Stimulated activated naive CD8-positive, alpha-beta T cell treated with anti-CD3 and anti-CD28 coated beads, Interleukin-15, amount 100 ng/mL, for 72 hours (primary cell): ENCODE measurements at regions not wholly inside any gene's neighbourhood (a gene's known extent, or its start where the extent isn't known, plus 50 kb on each side); places are given as distances from the start of the nearest gene placed in this dataset.
"Not testable (repeated sequence)": the region's sequence is repeated elsewhere in the genome, so short reads cannot be mapped to it uniquely, and the experiment has no call there.

Experiments
- ATAC-seq: fragments of 150-1000 bp; cut with Tn5 transposase; 2 replicates; pipeline ENCODE4 v1.10.0; 2021; ENCODE audit warnings: mild to moderate bottlenecking, moderate library complexity
- DNase-seq, 2 donors: peaks; one replicate each; pipeline ENCODE4 v3.0.0; 2021 to 2022
- H3K27ac Mint-ChIP-seq, 2 donors: one replicate each; pipeline ENCODE4 v1.8.0; 2022; ENCODE audit warnings: mild to moderate bottlenecking in 2 of 2, mixed read lengths in 2 of 2, moderate library complexity in 2 of 2
- H3K27me3 Mint-ChIP-seq: one replicate; pipeline ENCODE4 v1.8.0; 2022; ENCODE audit warnings: mixed read lengths
- H3K4me1 Mint-ChIP-seq: one replicate; pipeline ENCODE4 v1.8.0; 2022; ENCODE audit warnings: mild to moderate bottlenecking, mixed read lengths
- H3K4me3 Mint-ChIP-seq, 2 donors: one replicate each; pipeline ENCODE4 v1.8.0; 2022; ENCODE audit warnings: mild to moderate bottlenecking in 2 of 2, mixed read lengths in 2 of 2, moderate library complexity in 1 of 2
- H3K9me3 Mint-ChIP-seq, 2 donors: one replicate each; pipeline ENCODE4 v1.8.0; 2022; ENCODE audit warnings: mixed read lengths in 2 of 2

DNA sequence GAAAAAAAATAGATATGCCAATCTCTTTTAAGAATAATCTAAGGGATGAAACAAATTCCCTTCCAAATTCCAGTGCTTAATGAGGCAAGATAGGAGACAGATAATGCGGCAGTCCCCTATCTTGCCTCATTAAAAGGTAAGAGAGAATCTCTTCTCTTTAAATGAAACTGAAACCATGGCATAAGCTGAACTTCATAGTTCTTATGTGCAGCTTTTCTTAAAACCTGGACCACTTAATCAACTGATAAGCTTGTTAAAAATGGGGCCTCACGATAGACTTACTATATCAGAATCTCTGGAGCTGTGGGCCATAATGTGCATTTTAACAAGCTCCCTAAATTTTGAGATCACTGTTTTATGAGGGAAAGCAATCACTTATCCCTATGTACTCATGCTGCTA, 79.2 kb downstream of the NIBAN1 start:
- DNase-seq (no peak), ATAC-seq (no peak)
- Mint-ChIP-seq H3K4me1 (peaks cover 28% of the 10 kb centered on the region), H3K27ac (no peak overlapping the region), H3K4me3 (no peak overlapping the region), H3K9me3 (peaks cover 0 to 6% of the 10 kb centered on the region in 2 donors), H3K27me3 (peaks cover 9% of the 10 kb centered on the region)

DNA sequence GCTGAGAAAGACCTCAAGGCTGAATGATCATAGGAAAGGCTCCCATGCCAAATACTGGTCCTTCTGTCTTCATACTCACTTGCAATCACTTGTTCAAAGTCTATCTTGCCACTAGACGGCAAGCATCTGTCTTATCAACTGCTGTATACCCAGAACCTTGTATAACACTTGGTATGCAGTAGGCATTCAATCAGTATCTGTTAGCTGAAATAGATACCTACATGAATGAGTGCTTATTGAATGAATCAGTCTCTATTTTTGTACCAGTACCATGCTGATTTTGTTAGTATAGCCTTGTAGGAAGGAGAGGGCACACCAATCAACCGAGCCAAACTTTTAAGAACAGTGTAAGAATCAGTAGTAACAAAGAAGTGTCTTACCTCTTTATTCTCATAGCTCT, 80.6 kb downstream of the NIBAN1 start:
- peaks cover 9% of the 10 kb centered on the region for H3K27me3 Mint-ChIP-seq
- H3K4me3 Mint-ChIP-seq: no peak overlapping the region
- ATAC-seq (no peak), DNase-seq (no peak)
- H3K9me3 Mint-ChIP-seq: peaks cover 0 to 6% of the 10 kb centered on the region in 2 donors
- peaks cover 35% of the 10 kb centered on the region for H3K4me1 Mint-ChIP-seq
- H3K27ac Mint-ChIP-seq: peak overlapping the region in 1 of 2 donors; percentile 38

DNA sequence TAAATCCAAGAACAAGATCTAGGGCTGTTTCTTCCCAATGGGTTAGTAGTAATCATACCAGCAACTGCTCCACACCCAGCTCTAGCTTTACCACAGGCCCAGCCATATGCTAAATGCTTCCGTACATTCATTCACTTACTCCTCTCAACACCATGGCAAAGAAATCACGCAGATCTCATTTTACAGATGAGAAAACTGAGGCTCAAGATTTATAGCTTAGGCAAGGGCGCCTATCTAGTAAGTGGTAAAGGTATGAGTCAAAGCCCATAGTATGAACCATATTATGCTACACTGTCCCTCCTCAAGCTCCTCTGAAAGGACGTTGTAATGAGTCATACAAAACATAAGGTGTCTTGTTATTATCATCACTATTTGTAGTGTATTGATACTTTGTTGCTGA, 82.2 kb downstream of the NIBAN1 start:
- H3K27ac Mint-ChIP-seq: peak overlapping the region in 1 of 2 donors; percentile 79
- peak overlapping the region in 1 of 2 donors; percentile 44 for H3K4me3 Mint-ChIP-seq
- ATAC-seq (peak; percentile 84), DNase-seq (peak in 1 of 2 donors; percentile 24)
- H3K27me3 Mint-ChIP-seq: peaks cover 16% of the 10 kb centered on the region
- peaks cover 35% of the 10 kb centered on the region for H3K4me1 Mint-ChIP-seq
- no peaks in the 10 kb centered on the region for H3K9me3 Mint-ChIP-seq

DNA sequence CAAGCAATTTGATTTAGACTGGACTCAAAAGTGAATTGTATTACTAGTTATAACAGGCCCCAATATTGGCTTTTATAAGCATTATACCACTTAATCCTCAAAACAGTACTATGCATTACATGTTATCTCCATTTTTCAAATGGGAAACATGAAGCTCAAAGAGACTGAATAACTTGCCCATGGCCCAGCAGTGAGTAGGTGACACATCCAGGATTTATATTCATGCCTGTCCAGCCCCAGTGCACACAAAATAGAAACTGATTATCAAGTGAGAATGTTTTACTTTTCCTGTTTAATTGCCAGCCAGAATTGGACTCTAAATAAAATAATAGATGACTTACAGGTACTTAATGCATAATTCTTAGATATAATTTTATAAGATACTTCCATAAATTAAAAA, 82.9 kb downstream of the NIBAN1 start:
- DNase-seq: no peak
- H3K4me3 Mint-ChIP-seq: peak overlapping the region in 1 of 2 donors; percentile 68
- peaks cover 11% of the 10 kb centered on the region for H3K27me3 Mint-ChIP-seq
- no peaks in the 10 kb centered on the region for H3K9me3 Mint-ChIP-seq
- ATAC-seq: no peak
- H3K27ac Mint-ChIP-seq: peak overlapping the region in 1 of 2 donors; percentile 100
- peaks cover 35% of the 10 kb centered on the region for H3K4me1 Mint-ChIP-seq

DNA sequence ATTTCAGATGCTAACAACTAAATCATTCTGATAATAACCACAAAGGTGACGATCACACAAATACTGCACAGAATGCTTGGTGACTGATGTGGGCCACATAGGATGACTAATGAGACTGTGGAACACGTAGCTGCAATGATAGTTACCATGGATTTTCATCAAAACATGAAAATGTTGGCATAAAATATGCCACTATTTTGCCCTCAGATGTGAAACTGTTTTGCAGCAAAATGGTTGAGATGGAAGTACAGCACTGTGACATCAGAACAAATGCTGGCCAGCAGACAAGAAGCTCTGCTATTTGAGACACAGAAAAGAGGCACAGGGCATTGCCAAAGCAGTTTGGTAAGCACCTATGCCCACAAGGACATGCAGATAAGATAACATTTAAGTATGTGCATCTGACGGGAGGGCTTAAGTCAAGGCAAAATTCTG, 83.8 kb downstream of the NIBAN1 start:
- DNase-seq (peak; percentile 44 to 72), ATAC-seq (peak; percentile 93)
- no peaks in the 10 kb centered on the region for H3K9me3 Mint-ChIP-seq
- H3K4me1 Mint-ChIP-seq: peaks cover 34% of the 10 kb centered on the region
- peaks cover 19% of the 10 kb centered on the region for H3K27me3 Mint-ChIP-seq
- peak overlapping the region; percentile 92 to 100 for H3K27ac Mint-ChIP-seq
- H3K4me3 Mint-ChIP-seq: peak overlapping the region; percentile 50 to 68

DNA sequence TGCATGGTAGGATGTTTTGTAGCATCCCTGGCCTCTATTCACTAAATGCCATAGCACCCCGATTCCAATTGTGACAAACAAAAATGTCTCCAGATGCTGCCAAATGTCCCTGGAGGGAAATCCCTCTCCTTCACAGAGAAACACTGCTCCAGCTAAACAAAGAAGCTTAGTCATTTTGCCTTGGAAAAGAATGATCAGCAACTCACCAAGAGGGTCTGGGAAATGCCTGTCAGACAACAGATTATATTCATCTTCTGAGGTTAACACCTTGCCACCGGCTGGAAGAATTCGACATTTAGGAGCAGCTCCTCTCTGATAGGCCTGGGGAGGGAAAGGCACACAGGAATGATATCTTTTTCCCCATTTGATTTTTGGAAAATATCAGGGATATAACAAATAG, 84.4 kb downstream of the NIBAN1 start:
- Mint-ChIP-seq H3K9me3 (no peaks in the 10 kb centered on the region), H3K27me3 (peaks cover 24% of the 10 kb centered on the region), H3K4me3 (peak overlapping the region in 1 of 2 donors; percentile 49), H3K27ac (no peak overlapping the region), H3K4me1 (peaks cover 36% of the 10 kb centered on the region)
- DNase-seq (no peak), ATAC-seq (no peak)

DNA sequence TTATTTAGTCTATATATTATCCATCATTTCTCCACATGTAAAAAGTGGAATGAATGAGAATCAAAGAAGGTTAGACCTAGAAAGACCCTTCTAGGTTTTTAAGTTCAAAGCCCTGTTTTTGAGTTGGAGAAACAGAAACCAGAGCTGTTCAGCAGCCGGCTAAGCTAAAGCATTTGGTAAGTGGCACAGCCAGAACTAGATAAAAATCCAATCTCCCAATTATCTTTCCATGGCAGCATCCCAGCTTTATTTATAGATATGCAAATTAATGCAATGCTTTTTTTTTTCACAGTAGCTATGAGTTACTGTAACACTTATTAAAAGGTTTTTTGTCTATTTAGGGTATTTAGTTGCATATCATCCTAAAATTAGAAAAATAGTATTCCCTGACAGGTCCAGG, 85.1 kb downstream of the NIBAN1 start:
- H3K27ac Mint-ChIP-seq: no peak overlapping the region
- H3K9me3 Mint-ChIP-seq: no peaks in the 10 kb centered on the region
- peaks cover 36% of the 10 kb centered on the region for H3K4me1 Mint-ChIP-seq
- no peak overlapping the region for H3K4me3 Mint-ChIP-seq
- ATAC-seq (no peak), DNase-seq (no peak)
- peaks cover 24% of the 10 kb centered on the region for H3K27me3 Mint-ChIP-seq

DNA sequence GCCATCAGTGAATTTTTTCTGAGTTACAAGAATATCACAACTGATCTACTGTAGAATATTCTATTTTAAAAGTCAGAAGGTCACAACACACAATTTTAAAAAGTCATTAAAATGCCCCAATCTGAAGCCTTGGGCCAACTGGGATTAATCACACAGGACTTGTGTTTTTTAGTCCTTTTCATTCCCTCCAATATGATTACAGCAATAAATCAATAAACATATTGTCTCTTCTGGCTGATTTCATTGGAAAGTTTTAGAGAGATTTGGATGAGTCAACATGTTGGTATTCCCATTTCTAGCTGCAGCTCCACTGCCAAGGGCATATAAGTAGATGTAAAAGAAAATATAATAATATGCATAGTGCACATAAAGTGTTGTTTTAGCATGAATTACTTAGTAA, 85.8 kb downstream of the NIBAN1 start:
- DNase-seq (no peak), ATAC-seq (no peak)
- Mint-ChIP-seq H3K27ac (no peak overlapping the region), H3K4me1 (peaks cover 41% of the 10 kb centered on the region), H3K9me3 (no peaks in the 10 kb centered on the region), H3K4me3 (no peak overlapping the region), H3K27me3 (peaks cover 24% of the 10 kb centered on the region)

DNA sequence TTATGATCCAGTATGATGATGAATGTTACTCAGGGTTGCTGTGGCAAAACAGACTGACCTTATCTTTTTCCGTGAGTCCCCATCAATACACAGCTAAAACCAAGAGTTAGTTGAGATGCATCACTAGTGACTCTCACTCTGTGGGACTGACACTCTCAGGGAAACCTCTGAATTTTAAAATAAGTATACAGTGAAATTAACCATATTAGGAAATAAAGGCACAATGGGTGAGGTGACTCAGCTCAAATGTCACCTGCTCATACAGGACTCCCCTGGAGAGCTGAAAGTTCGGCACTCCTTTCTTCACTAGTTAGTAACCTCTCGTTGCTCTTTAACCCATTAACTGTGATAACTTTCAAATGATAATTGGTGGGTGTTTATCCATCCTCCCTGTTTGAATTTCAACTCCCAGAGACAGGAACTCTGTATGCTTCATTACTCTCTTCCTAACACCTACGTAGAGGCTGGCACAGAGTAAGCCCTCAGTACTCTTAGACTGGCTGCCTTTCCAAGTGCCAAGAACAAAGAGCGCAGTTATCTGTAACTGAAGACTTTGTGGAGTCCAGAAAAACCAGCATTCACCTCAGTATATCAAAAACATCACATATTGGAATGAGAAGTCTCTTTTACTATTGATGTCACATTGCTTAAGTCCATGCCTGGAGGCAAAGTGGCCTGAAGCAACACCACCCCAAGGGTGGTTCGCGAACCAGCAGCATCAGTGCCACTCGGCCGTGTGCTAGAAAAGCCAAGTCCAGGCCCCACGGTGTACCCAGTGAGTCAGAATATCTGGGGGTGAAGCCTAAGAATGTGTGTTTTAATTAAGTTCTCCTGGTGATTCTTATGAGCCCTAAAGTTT, 91.1 kb downstream of the NIBAN1 start:
- Mint-ChIP-seq H3K27me3 (peaks cover 32% of the 10 kb centered on the region), H3K27ac (peak overlapping the region in 1 of 2 donors; percentile 96), H3K9me3 (peaks cover 0 to 8% of the 10 kb centered on the region in 2 donors), H3K4me1 (peaks cover 34% of the 10 kb centered on the region), H3K4me3 (peak overlapping the region; percentile 21 to 41)
- peak in 1 of 2 donors; percentile 24 for DNase-seq
- peak; percentile 76 for ATAC-seq

DNA sequence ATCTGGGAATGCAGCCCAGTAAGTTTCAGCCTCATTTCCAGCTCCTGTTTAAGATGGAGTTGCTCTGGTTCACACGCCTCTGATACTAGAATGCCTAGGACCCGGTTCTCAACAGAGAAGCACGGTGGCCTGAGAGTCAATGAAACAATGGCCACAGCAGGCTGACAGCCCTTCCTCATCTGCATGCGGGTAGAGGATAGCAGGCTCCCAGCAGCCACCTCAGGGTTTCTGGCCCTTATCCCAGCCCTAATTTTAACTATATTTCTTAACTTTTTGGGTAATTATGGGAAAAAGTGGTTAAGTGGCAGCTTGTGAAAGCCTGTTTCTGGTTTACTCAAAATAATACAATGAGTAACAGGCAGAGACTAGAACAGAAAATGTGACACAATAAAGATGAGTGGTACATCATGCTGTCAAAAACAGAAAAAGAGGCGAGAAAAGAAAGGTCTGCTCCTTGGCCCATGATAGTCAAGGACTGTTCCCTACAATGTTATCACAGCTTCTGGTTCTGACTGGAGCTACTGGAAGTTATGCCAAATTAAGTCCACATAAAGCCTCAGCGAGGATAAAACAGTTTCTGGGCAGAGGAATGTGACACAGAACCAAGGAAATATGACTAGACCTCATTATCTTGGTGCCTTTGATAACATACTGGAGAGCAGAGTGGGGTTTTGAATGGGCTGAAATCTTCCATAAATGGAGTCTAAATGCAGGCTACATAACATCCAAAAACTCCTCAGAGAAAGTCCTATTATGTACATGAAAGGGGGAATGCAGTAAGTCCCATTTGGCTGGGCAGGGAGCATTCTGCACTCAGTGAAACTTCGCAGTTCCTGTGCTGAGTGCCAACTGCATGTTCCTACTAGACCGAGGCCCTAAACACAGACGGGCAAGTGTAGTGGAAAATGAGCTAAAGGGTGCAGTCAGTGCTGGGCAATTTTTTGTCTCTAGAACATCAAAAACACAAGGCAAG, 92.1 kb downstream of the NIBAN1 start:
- ATAC-seq: peak; percentile 85
- peak in 1 of 2 donors; percentile 49 for DNase-seq
- Mint-ChIP-seq H3K4me1 (peaks cover 34% of the 10 kb centered on the region), H3K27me3 (peaks cover 25% of the 10 kb centered on the region), H3K4me3 (peak overlapping the region in 1 of 2 donors; percentile 39), H3K27ac (peak overlapping the region; percentile 54 to 96), H3K9me3 (peaks cover 0 to 8% of the 10 kb centered on the region in 2 donors)

DNA sequence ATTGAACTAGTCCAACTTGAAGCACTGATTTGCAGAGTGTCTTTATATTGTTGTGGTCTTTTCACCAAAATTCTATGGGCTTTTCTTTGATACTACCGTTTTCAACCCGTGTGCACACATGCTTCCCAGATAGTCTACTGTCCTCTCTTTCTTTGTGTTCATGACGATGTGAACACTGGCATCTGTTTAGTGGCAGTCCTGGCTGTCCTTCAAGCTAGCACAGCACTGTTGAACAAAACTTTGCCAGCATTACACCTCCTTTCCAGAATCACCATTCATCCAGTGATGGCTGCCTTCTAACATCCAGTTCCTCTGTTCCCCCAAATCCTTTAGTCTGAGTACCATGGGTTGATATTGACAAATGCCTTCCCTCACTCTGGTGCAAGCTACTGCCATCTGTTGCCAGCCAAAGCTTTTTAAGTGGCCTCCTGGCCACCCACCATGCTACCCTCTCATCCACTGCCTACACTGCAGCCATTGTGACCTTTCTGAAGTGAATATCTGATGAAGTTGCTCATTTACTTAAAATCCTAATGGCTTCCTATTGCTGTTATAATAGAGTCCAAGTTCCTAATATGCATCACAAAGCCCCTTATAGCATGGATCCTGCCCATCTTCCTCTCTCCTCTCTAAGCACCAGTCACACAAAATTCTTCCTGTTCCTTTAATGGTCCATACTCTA, 94.3 kb downstream of the NIBAN1 start:
- H3K9me3 Mint-ChIP-seq: peaks cover 0 to 8% of the 10 kb centered on the region in 2 donors
- peaks cover 26% of the 10 kb centered on the region for H3K27me3 Mint-ChIP-seq
- peaks cover 29% of the 10 kb centered on the region for H3K4me1 Mint-ChIP-seq
- peak overlapping the region in 1 of 2 donors; percentile 49 for H3K27ac Mint-ChIP-seq
- DNase-seq: no peak
- ATAC-seq: no peak
- H3K4me3 Mint-ChIP-seq: no peak overlapping the region

DNA sequence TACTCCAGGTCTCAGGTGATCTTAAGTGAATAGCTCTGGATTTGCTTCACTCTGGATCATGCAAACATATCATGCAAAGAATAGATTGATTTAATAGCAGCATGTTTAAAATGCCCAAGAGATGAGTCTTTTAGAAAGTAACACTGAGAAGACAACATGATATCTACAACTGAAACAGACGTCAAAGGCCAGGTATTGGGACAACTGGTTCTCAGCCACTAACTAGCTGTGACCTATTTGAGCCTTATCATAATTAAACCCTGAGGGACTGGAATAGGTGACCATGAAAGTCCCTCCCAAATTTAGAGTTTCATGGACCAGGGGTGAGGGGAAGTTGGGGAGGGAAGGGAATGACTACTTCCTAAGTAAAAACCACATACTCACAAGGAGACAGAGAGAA, 95.7 kb downstream of the NIBAN1 start:
- no peak for DNase-seq
- no peak for ATAC-seq
- Mint-ChIP-seq H3K27ac (no peak overlapping the region), H3K27me3 (peaks cover 26% of the 10 kb centered on the region), H3K4me1 (peaks cover 25% of the 10 kb centered on the region), H3K4me3 (no peak overlapping the region), H3K9me3 (peaks cover 0 to 8% of the 10 kb centered on the region in 2 donors)

DNA sequence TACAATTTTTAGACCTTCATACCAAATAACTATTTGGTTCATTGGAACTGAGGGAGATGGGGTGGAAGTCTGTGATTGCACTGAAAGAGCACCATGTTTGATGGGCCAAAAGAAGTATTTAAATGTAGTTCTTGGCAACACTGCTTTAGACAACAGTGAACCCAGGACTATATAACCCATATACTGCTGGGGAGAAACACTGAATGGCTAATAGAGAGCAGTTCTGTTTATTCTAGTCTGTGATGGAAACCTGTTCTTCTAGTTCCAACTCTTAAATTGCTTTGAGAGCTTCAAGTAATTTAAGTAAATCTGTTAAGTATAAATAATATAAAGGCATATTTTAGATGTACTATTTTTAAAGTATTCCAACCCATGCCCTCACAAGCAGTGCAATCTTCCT, 96.3 kb downstream of the NIBAN1 start:
- no peak for ATAC-seq
- peaks cover 32% of the 10 kb centered on the region for H3K27me3 Mint-ChIP-seq
- H3K9me3 Mint-ChIP-seq: peaks cover 0 to 8% of the 10 kb centered on the region in 2 donors
- no peak overlapping the region for H3K4me3 Mint-ChIP-seq
- H3K4me1 Mint-ChIP-seq: peaks cover 19% of the 10 kb centered on the region
- no peak overlapping the region for H3K27ac Mint-ChIP-seq
- DNase-seq: no peak

DNA sequence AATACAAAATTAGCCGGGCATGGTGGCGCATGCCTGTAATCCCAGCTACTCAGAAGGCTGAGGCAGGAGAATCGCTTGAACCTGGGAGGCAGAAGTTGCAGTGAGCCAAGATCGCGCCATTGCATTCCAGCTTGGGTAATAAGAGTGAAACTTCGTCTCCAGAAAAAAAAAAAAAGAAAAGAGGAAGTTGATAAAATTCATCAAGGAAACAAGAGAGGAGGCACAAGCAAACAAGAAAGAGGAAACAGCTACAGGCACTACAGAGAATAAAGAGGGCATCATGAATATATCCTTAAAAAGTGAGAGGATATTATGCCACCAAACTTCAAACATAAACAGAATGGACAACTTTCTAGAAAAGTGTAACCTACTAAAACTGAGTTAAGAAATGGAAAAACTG, 98.3 kb downstream of the NIBAN1 start:
- H3K9me3 Mint-ChIP-seq, DNase-seq, ATAC-seq, H3K4me3 Mint-ChIP-seq, H3K4me1 Mint-ChIP-seq, H3K27ac Mint-ChIP-seq: not testable (repeated sequence)
- peaks cover 38% of the 10 kb centered on the region for H3K27me3 Mint-ChIP-seq

DNA sequence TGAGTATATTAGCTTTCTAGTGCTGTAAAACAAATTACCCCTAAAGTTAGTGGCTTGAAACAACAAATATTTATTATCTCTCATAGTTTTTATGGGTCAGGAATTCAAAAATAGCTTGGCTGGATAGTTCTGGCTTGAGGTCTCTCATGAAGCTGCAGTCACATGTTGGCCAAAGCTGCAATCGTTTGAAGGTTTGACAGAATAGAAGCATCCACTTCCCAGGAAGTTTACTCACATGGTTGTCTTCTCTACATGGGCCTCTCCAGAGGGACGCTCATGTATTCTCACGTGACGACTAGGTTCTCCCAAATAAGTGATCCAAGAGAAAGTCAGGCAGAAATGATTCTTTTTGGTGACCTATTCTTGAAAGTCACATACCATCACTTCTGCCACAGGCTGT, 99.1 kb downstream of the NIBAN1 start:
- no peak overlapping the region for H3K4me3 Mint-ChIP-seq
- ATAC-seq (no peak), DNase-seq (no peak)
- no peaks in the 10 kb centered on the region for H3K4me1 Mint-ChIP-seq
- no peak overlapping the region for H3K27ac Mint-ChIP-seq
- peaks cover 33% of the 10 kb centered on the region for H3K27me3 Mint-ChIP-seq
- H3K9me3 Mint-ChIP-seq: peaks cover 4 to 5% of the 10 kb centered on the region in 2 donors
